B cell (primary cell): ENCODE measurements at regions not wholly inside any gene's neighbourhood (a gene's known extent, or its start where the extent isn't known, plus 50 kb on each side); places are given as distances from the start of the nearest gene placed in this dataset.

Source experiments
- ATAC-seq: fragments of 200-7000 bp; cut with Tn5 transposase; one replicate; pipeline ENCODE4 v1.10.0; 2021; ENCODE audit warnings: low read depth, mild to moderate bottlenecking, moderate number of reproducible peaks, moderate library complexity
- CTCF ChIA-PET: fragments of 350-600 bp; sonication (Branson Sonifier 250); formaldehyde crosslinking; loops from one replicate; lab custom pipeline; 2021; ENCODE audit warnings: antibody characterized with exemption, inconsistent platforms; lab: Charles Lee
- POLR2A ChIA-PET: fragments of 350-600 bp; sonication (Branson Sonifier 250); formaldehyde crosslinking; loops from one replicate; lab custom pipeline; 2021; ENCODE audit warnings: antibody characterized with exemption; lab: Charles Lee
- DNase-seq: peaks from one replicate; pipeline ENCODE4 v3.0.0; 2013
- H2AFZ ChIP-seq: 2 replicates; pipeline ENCODE4 v1.6.1; 2012; ENCODE audit warnings: mild to moderate bottlenecking, low read depth, low read length; ENCODE audit not compliant: insufficient read depth, poor library complexity, severe bottlenecking
- H3K27ac ChIP-seq, 2 donors: 1 replicate in 1 of 2; 2 replicates in 1 of 2; pipeline ENCODE4 v1.5.1; 2012 to 2013; ENCODE audit warnings: low read length in 2 of 2, mild to moderate bottlenecking in 2 of 2, moderate library complexity in 1 of 2
- H3K27me3 ChIP-seq, 4 experiments: fragments of 200-600 bp in 1 of 4; sonication (generic) in 1 of 4; replicated peaks in 1 of 4; 1 replicate in 2 of 4; 2 replicates in 2 of 4; pipeline versions ENCODE4 v1.6.1 to v1.7.0; 2013 to 2016; ENCODE audit warnings: low read length in 3 of 4, mild to moderate bottlenecking in 2 of 4, mixed read lengths in 1 of 4, moderate library complexity in 1 of 4; ENCODE audit not compliant: insufficient read depth in 4 of 4, control insufficient read depth in 3 of 4; ENCODE audit errors: control extremely low read depth in 1 of 4
- H3K36me3 ChIP-seq, 2 experiments: replicated peaks in 1 of 2; 1 replicate in 1 of 2; 2 replicates in 1 of 2; pipeline versions ENCODE4 v1.6.1 to v1.7.1; 2013; ENCODE audit warnings: low read length in 1 of 2; ENCODE audit not compliant: insufficient read depth in 2 of 2, control insufficient read depth in 1 of 2; ENCODE audit errors: control extremely low read depth in 1 of 2, extremely low read depth in 1 of 2
- H3K4me1 ChIP-seq, 2 donors: fragments of 200-600 bp in 1 of 2; sonication (generic) in 1 of 2; 1 replicate in 1 of 2; 2 replicates in 1 of 2; pipeline versions ENCODE4 v1.5.1 to v1.6.1; 2013 to 2017; ENCODE audit warnings: low read length in 2 of 2; ENCODE audit not compliant: control insufficient read depth in 2 of 2, insufficient read depth in 2 of 2
- H3K4me2 ChIP-seq: replicated peaks from 2 replicates; pipeline ENCODE3; 2012; ENCODE audit warnings: mild to moderate bottlenecking, low read depth, low read length; ENCODE audit not compliant: poor library complexity, severe bottlenecking
- H3K4me3 ChIP-seq, 5 experiments: fragments of 200-600 bp in 1 of 5; sonication (generic) in 1 of 5; 1 replicate in 3 of 5; 2 replicates in 2 of 5; pipeline versions ENCODE4 v1.5.1 to v1.7.0; 2011 to 2016; ENCODE audit warnings: low read length in 4 of 5, mild to moderate bottlenecking in 4 of 5, low read depth in 2 of 5, control low read depth in 1 of 5, moderate library complexity in 1 of 5; ENCODE audit not compliant: insufficient read depth in 1 of 5; ENCODE audit errors: control extremely low read depth in 1 of 5, extremely low read depth in 1 of 5
- H3K79me2 ChIP-seq: fragments of 200-600 bp; sonication (generic); one replicate; pipeline ENCODE4 v1.6.0; 2016; ENCODE audit warnings: low read length; ENCODE audit not compliant: control insufficient read depth, insufficient read depth
- H3K9ac ChIP-seq: fragments of 200-600 bp; sonication (generic); 2 replicates; pipeline ENCODE4 v1.6.1; 2017; ENCODE audit warnings: mild to moderate bottlenecking, low read length, moderate library complexity
- H3K9me3 ChIP-seq, 3 donors: one replicate each; pipeline versions ENCODE4 v1.6.1 to v1.7.1; 2013; ENCODE audit warnings: low read length in 2 of 3; ENCODE audit not compliant: control insufficient read depth in 2 of 3, insufficient read depth in 1 of 3; ENCODE audit errors: control extremely low read depth in 1 of 3
- H4K20me1 ChIP-seq: 2 replicates; pipeline ENCODE4 v1.6.0; 2012; ENCODE audit warnings: mild to moderate bottlenecking, low read length; ENCODE audit not compliant: insufficient read depth, control insufficient read depth, poor library complexity, severe bottlenecking
- H3K27ac Mint-ChIP-seq: one replicate; pipeline ENCODE4 v1.8.0; 2021; ENCODE audit warnings: mixed read lengths
- H3K27me3 Mint-ChIP-seq: one replicate; pipeline ENCODE4 v1.8.0; 2021; ENCODE audit warnings: mixed read lengths
- H3K4me1 Mint-ChIP-seq: one replicate; pipeline ENCODE4 v1.8.0; 2021; ENCODE audit warnings: mixed read lengths
- H3K4me3 Mint-ChIP-seq: one replicate; pipeline ENCODE4 v1.8.0; 2021; ENCODE audit warnings: mixed read lengths
- H3K9me3 Mint-ChIP-seq: one replicate; pipeline ENCODE4 v1.8.0; 2022; ENCODE audit warnings: mixed read lengths; ENCODE audit not compliant: insufficient read depth
- CTCF ChIP-seq: fragments of 200-600 bp; IDR thresholded peaks from one replicate; pipeline ENCODE4 v1.8.0; 2022; ENCODE audit warnings: antibody characterized with exemption, mild to moderate bottlenecking
- EZH2 ChIP-seq: IDR thresholded peaks from 2 replicates; pipeline ENCODE4 v1.6.1; 2012; ENCODE audit warnings: borderline replicate concordance, low read depth, mild to moderate bottlenecking, moderate library complexity, low read length; ENCODE audit not compliant: insufficient read depth, poor library complexity, severe bottlenecking
- WGBS: methylation state at CpG from one replicate; pipeline ENCODE4 v1.1.5; 2013; ENCODE audit warnings: missing lambda C conversion rate; ENCODE audit not compliant: insufficient coverage; 5-methylcytosine and 5-hydroxymethylcytosine counted together
- intact Hi-C: fragments of 100-400 bp; cut with micrococcal nuclease; formaldehyde crosslinking; loops from one replicate; pipeline ENCODE4 v1.10.0; 2022

- CTCF ChIA-PET = no interaction called here
- Mint-ChIP-seq H3K9me3 (no peaks in the 10 kb centered on the region), H3K27me3 (peaks cover 34% of the 10 kb centered on the region), H3K4me1 (no peaks in the 10 kb centered on the region), H3K4me3 (no peak overlapping the region), H3K27ac (no peak overlapping the region)
- peaks cover 0 to 3% (median 2%) of the 10 kb centered on the region in 4 experiments for H3K27me3 ChIP-seq
- DNase-seq (no peak), ATAC-seq (no peak)
- H3K9ac ChIP-seq = no peak overlapping the region
- H2AFZ ChIP-seq = no peak overlapping the region
- no peak for TF ChIP-seq EZH2
- no peak for TF ChIP-seq CTCF
- no peaks in the 10 kb centered on the region for H3K79me2 ChIP-seq
- POLR2A ChIA-PET = no interaction called here
- no peak overlapping the region for H3K4me3 ChIP-seq
- WGBS = 29% methylated on average over 1 of the region's 2 CpGs
- no peak overlapping the region for H3K27ac ChIP-seq
- no peaks in the 10 kb centered on the region for H3K36me3 ChIP-seq
- H4K20me1 ChIP-seq = no peaks in the 10 kb centered on the region
- no peak overlapping the region for H3K4me2 ChIP-seq
- no peaks in the 10 kb centered on the region for H3K4me1 ChIP-seq
- intact Hi-C loops = no loop called here
- H3K9me3 ChIP-seq = no peaks in the 10 kb centered on the region
Observed at GRCh38 chr4:145298885-145299284, 118.5 kb upstream of the OTUD4 start.

GRCh38 chr4:145297556-145297955 is 117.2 kb upstream of the OTUD4 start:
- Histone ChIP-seq H3K4me1 (no peaks in the 10 kb centered on the region), H3K9ac (no peak overlapping the region), H3K36me3 (no peaks in the 10 kb centered on the region), H4K20me1 (no peaks in the 10 kb centered on the region), H3K4me3 (no peak overlapping the region), H3K9me3 (no peaks in the 10 kb centered on the region), H3K79me2 (no peaks in the 10 kb centered on the region), H3K27ac (no peak overlapping the region), H2AFZ (no peak overlapping the region), H3K4me2 (no peak overlapping the region), H3K27me3 (peaks cover 0 to 2% (median 0%) of the 10 kb centered on the region in 4 experiments)
- CTCF ChIA-PET = no interaction called here
- H3K4me1 Mint-ChIP-seq = no peaks in the 10 kb centered on the region
- POLR2A ChIA-PET = no interaction called here
- H3K9me3 Mint-ChIP-seq = no peaks in the 10 kb centered on the region
- no peak for ATAC-seq
- intact Hi-C loops = no loop called here
- H3K27me3 Mint-ChIP-seq = peaks cover 32% of the 10 kb centered on the region
- H3K4me3 Mint-ChIP-seq = no peak overlapping the region
- no peak for DNase-seq
- TF ChIP-seq EZH2 (no peak), CTCF (no peak)
- H3K27ac Mint-ChIP-seq = no peak overlapping the region
